H9 (cell line): ENCODE measurements at regions not wholly inside any gene's neighbourhood (a gene's known extent, or its start where the extent isn't known, plus 50 kb on each side); places are given as distances from the start of the nearest gene placed in this dataset.

ENCODE experiments used
- DNase-seq: peaks from one replicate; pipeline ENCODE4 v3.0.0-alpha.2; 2017
- H2AFZ ChIP-seq: one replicate; pipeline ENCODE4 v1.6.1; 2013; ENCODE audit warnings: mild to moderate bottlenecking, low read length, control low read depth, moderate library complexity
- H2AK5ac ChIP-seq: 2 replicates; pipeline ENCODE4 v1.6.1; 2013; ENCODE audit warnings: low read length, control low read depth, mixed read lengths; ENCODE audit not compliant: insufficient read length
- H2BK120ac ChIP-seq: one replicate; pipeline ENCODE4 v1.6.1; 2013; ENCODE audit warnings: low read depth, mild to moderate bottlenecking, low read length, control low read depth, inconsistent platforms; ENCODE audit not compliant: poor library complexity, severe bottlenecking
- H2BK12ac ChIP-seq: 2 replicates; pipeline ENCODE4 v1.6.1; 2013; ENCODE audit warnings: low read length, control low read depth, mixed read lengths, low read depth; ENCODE audit not compliant: insufficient read length
- H2BK15ac ChIP-seq: 2 replicates; pipeline ENCODE4 v1.6.1; 2013; ENCODE audit warnings: low read depth, low read length, control low read depth
- H2BK20ac ChIP-seq: one replicate; pipeline ENCODE4 v1.6.1; 2013; ENCODE audit warnings: low read depth, mild to moderate bottlenecking, low read length, control low read depth, inconsistent platforms; ENCODE audit not compliant: poor library complexity, severe bottlenecking
- H2BK5ac ChIP-seq: 2 replicates; pipeline ENCODE4 v1.6.1; 2013; ENCODE audit warnings: low read length, control low read depth, mixed read lengths; ENCODE audit not compliant: insufficient read length
- H3K14ac ChIP-seq: 2 replicates; pipeline ENCODE4 v1.6.1; 2013; ENCODE audit warnings: low read length, control low read depth; ENCODE audit not compliant: insufficient read depth
- H3K18ac ChIP-seq: 2 replicates; pipeline ENCODE4 v1.6.1; 2013; ENCODE audit warnings: low read depth, mild to moderate bottlenecking, mixed read lengths, low read length, control low read depth; ENCODE audit not compliant: insufficient read length
- H3K23ac ChIP-seq: 2 replicates; pipeline ENCODE4 v1.6.1; 2013; ENCODE audit warnings: low read length, control low read depth, mixed read lengths, low read depth; ENCODE audit not compliant: insufficient read length
- H3K23me2 ChIP-seq: 2 replicates; pipeline ENCODE4 v1.6.1; 2013; ENCODE audit warnings: low read depth, mild to moderate bottlenecking, mixed read lengths, low read length, control low read depth; ENCODE audit not compliant: insufficient read length, poor library complexity, severe bottlenecking
- H3K27ac ChIP-seq: 2 replicates; pipeline ENCODE4 v1.5.1; 2013; ENCODE audit warnings: low read length, control low read depth, mixed read lengths, low read depth; ENCODE audit not compliant: insufficient read length
- H3K27me3 ChIP-seq: 2 replicates; pipeline ENCODE4 v1.6.1; 2013; ENCODE audit warnings: low read length, control low read depth, inconsistent platforms; ENCODE audit not compliant: insufficient read depth
- H3K4ac ChIP-seq: 2 replicates; pipeline ENCODE4 v1.6.1; 2013; ENCODE audit warnings: low read depth, mild to moderate bottlenecking, control low read depth, inconsistent platforms, low read length, moderate library complexity
- H3K4me1 ChIP-seq: 2 replicates; pipeline ENCODE4 v1.6.1; 2013; ENCODE audit warnings: low read length, control low read depth, inconsistent platforms; ENCODE audit not compliant: insufficient read depth
- H3K4me2 ChIP-seq: 2 replicates; pipeline ENCODE4 v1.6.1; 2013; ENCODE audit warnings: low read length, control low read depth, mixed read lengths; ENCODE audit not compliant: insufficient read length, insufficient read depth
- H3K56ac ChIP-seq: 2 replicates; pipeline ENCODE4 v1.6.1; 2013; ENCODE audit warnings: low read depth, mild to moderate bottlenecking, mixed read lengths, low read length, control low read depth; ENCODE audit not compliant: insufficient read length
- H3K79me1 ChIP-seq: 2 replicates; pipeline ENCODE4 v1.6.1; 2013; ENCODE audit warnings: low read depth, mild to moderate bottlenecking, moderate library complexity, low read length, control low read depth, inconsistent platforms; ENCODE audit not compliant: insufficient read depth, poor library complexity, severe bottlenecking
- H3K79me2 ChIP-seq: 2 replicates; pipeline ENCODE4 v1.6.1; 2013; ENCODE audit warnings: low read length, control low read depth, inconsistent platforms; ENCODE audit not compliant: insufficient read depth
- H3K9ac ChIP-seq: 2 replicates; pipeline ENCODE4 v1.6.1; 2013; ENCODE audit warnings: low read length, control low read depth, mixed read lengths; ENCODE audit not compliant: insufficient read length; ENCODE audit errors: extremely low read depth
- H3K9me3 ChIP-seq: one replicate; pipeline ENCODE4 v1.6.1; 2013; ENCODE audit warnings: low read depth, low read length, inconsistent platforms; ENCODE audit not compliant: control insufficient read depth
- H3T11ph ChIP-seq: one replicate; pipeline ENCODE4 v1.6.1; 2013; ENCODE audit warnings: mild to moderate bottlenecking, low read length, control low read depth, inconsistent platforms
- H4K20me1 ChIP-seq: one replicate; pipeline ENCODE4 v1.6.1; 2013; ENCODE audit not compliant: control insufficient read depth, insufficient read length, insufficient read depth
- H4K5ac ChIP-seq: 2 replicates; pipeline ENCODE4 v1.6.1; 2013; ENCODE audit warnings: low read depth, mild to moderate bottlenecking, mixed read lengths, low read length, control low read depth; ENCODE audit not compliant: insufficient read length
- H4K8ac ChIP-seq: replicated peaks from 2 replicates; pipeline ENCODE4 v1.6.1; 2013; ENCODE audit warnings: low read length, control low read depth, mixed read lengths, low read depth; ENCODE audit not compliant: insufficient read length
- H4K91ac ChIP-seq: 2 replicates; pipeline ENCODE4 v1.6.1; 2013; ENCODE audit warnings: low read depth, mild to moderate bottlenecking, moderate library complexity, mixed read lengths, low read length, control low read depth; ENCODE audit not compliant: insufficient read length
- H3K27ac Mint-ChIP-seq, 3 experiments: 2 replicates in 2 of 3; 3 replicates in 1 of 3; pipeline ENCODE4 v1.8.0; 2020 to 2021; ENCODE audit warnings: mixed read lengths in 3 of 3, mild to moderate bottlenecking in 1 of 3, moderate library complexity in 1 of 3
- H3K27me3 Mint-ChIP-seq: 2 replicates; pipeline ENCODE4 v1.8.0; 2021; ENCODE audit warnings: low read depth, mild to moderate bottlenecking, moderate library complexity, mixed read lengths
- H3K36me3 Mint-ChIP-seq, 3 experiments: 2 replicates in 2 of 3; 3 replicates in 1 of 3; pipeline ENCODE4 v1.8.0; 2020 to 2021; ENCODE audit warnings: low read depth in 3 of 3, mixed read lengths in 3 of 3; ENCODE audit not compliant: insufficient read depth in 1 of 3
- H3K4me1 Mint-ChIP-seq, 2 experiments: 2 replicates each; pipeline ENCODE4 v1.8.0; 2020; ENCODE audit warnings: mixed read lengths in 2 of 2
- H3K4me3 Mint-ChIP-seq, 2 experiments: 2 replicates in 1 of 2; 3 replicates in 1 of 2; pipeline ENCODE4 v1.8.0; 2020 to 2021; ENCODE audit warnings: mild to moderate bottlenecking in 2 of 2, mixed read lengths in 2 of 2, moderate library complexity in 1 of 2
- H3K9me3 Mint-ChIP-seq, 2 experiments: 2 replicates in 1 of 2; 3 replicates in 1 of 2; pipeline ENCODE4 v1.8.0; 2020; ENCODE audit warnings: mild to moderate bottlenecking in 2 of 2, mixed read lengths in 2 of 2, moderate library complexity in 1 of 2
- CTCF ChIP-seq: fragments of 200-600 bp; sonication (generic); conservative IDR thresholded peaks from 3 replicates; pipeline ENCODE4 v1.8.0; 2021; ENCODE audit warnings: antibody characterized with exemption, mild to moderate bottlenecking
- WGBS: extraction: QIAGEN DNeasy Blood & Tissue Kit; methylation state at CpG from one replicate; pipeline ENCODE4 v1.1.7; 2013; ENCODE audit warnings: missing lambda C conversion rate, low lambda C conversion rate, mixed read lengths; ENCODE audit not compliant: insufficient read length; ENCODE audit errors: extremely low coverage; 5-methylcytosine and 5-hydroxymethylcytosine counted together

GRCh38 chr11:113540416-113541330, 65.5 kb upstream of the DRD2 start:
- H3K9me3 ChIP-seq = no peaks in the 10 kb centered on the region
- no peak overlapping the region for H3K23ac ChIP-seq
- H3K9me3 Mint-ChIP-seq = no peaks in the 10 kb centered on the region; a peak in 2 of 5 replicates
- no peak overlapping the region for H3T11ph ChIP-seq
- H3K27me3 ChIP-seq = peaks cover 3% of the 10 kb centered on the region; the same call in 1 of the 2 replicates
- no peak overlapping the region for H3K18ac ChIP-seq
- H3K4me2 ChIP-seq = no peak overlapping the region
- no peak overlapping the region for H2AFZ ChIP-seq
- peak; percentile 77 for DNase-seq
- no peak overlapping the region for H2AK5ac ChIP-seq
- H3K79me2 ChIP-seq = no peaks in the 10 kb centered on the region
- H4K91ac ChIP-seq = no peak overlapping the region
- no peak overlapping the region for H3K27ac ChIP-seq
- no peak overlapping the region for H2BK5ac ChIP-seq
- H2BK15ac ChIP-seq = no peak overlapping the region
- H2BK20ac ChIP-seq = no peak overlapping the region
- no peak overlapping the region for H4K5ac ChIP-seq
- H3K9ac ChIP-seq = no peak overlapping the region
- no peak overlapping the region for H2BK120ac ChIP-seq
- no peak overlapping the region for H2BK12ac ChIP-seq
- peaks cover 36 to 40% of the 10 kb centered on the region in 2 experiments for H3K4me1 Mint-ChIP-seq
- peaks cover 0 to 3% (median 0%) of the 10 kb centered on the region in 3 experiments; a peak in 2 of 7 replicates for H3K36me3 Mint-ChIP-seq
- peak; percentile 63 for TF ChIP-seq CTCF
- no peak overlapping the region for H3K56ac ChIP-seq
- peaks cover 58% of the 10 kb centered on the region for H3K27me3 Mint-ChIP-seq
- no peak overlapping the region for H4K8ac ChIP-seq
- H3K14ac ChIP-seq = no peak overlapping the region
- peaks cover 19% of the 10 kb centered on the region for H3K4me1 ChIP-seq
- no peak overlapping the region for H3K4ac ChIP-seq
- no peak overlapping the region for H3K4me3 Mint-ChIP-seq
- H3K79me1 ChIP-seq = no peaks in the 10 kb centered on the region
- H3K27ac Mint-ChIP-seq = peak overlapping the region in 2 of 3 experiments; percentile 41 to 62; a peak in 3 of 7 replicates
- peaks cover 2% of the 10 kb centered on the region for H4K20me1 ChIP-seq
- no peaks in the 10 kb centered on the region for H3K23me2 ChIP-seq
- WGBS = no CpG with 5 or more reads among the region's 8 CpGs
